ENCODE measurements at regions not wholly inside any gene's neighbourhood (a gene's known extent, or its start where the extent isn't known, plus 50 kb on each side); places are given as distances from the start of the nearest gene placed in this dataset.

- no peak for TF ChIP-seq CTCF (IDR thresholded peaks at IDR 0.05; ENCODE audit: insufficient read depth, low read length, missing control alignments)
- CTCF ChIA-PET, result no interaction called here
- POLR2A ChIA-PET, result no interaction called here
- no peak for DNase-seq (ENCODE audit: low read depth, low spot score)
- no peak overlapping the region for H3K4me3 ChIP-seq (ENCODE audit: low read depth, low read length)
Measured at GRCh38 chr17:53092072-53092471, 730.7 kb upstream of the KIF2B start.

- no peak overlapping the region for H3K4me3 ChIP-seq (ENCODE audit: low read depth, low read length)
- ChIA-PET CTCF (no interaction called here), POLR2A (no interaction called here)
- TF ChIP-seq CTCF (IDR thresholded peaks at IDR 0.05; ENCODE audit: insufficient read depth, low read length, missing control alignments), result no peak
- no peak for DNase-seq (ENCODE audit: low read depth, low spot score)
Measured at GRCh38 chr17:53090770-53091169, 732.0 kb upstream of the KIF2B start.

GRCh38 chr17:53088481-53088880 lies 734.2 kb upstream of the KIF2B start:
- no peak for TF ChIP-seq CTCF (IDR thresholded peaks at IDR 0.05; ENCODE audit: insufficient read depth, low read length, missing control alignments)
- ChIA-PET CTCF (no interaction called here), POLR2A (no interaction called here)
- H3K4me3 ChIP-seq (ENCODE audit: low read depth, low read length), result no peak overlapping the region
- no peak for DNase-seq (ENCODE audit: low read depth, low spot score)

DNA sequence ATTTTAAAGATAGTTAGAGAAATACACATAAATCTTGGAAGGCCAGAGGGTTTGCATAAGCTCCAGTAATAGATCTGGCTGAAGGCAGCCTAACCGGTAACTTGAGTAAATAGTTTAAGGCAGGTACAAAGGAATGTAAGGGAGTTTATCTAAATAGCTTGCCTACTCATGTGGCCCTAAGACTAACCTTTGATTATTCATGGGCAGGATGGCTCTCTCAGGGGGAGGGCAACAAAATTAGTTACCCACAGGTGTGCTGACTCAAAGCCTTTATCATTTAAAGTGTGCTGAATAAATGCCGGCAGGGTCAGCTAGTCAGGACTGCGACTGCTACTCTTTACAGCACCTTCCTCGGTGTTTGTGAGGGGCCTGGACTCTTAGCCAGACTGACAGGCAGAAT lies 761.3 kb upstream of the KIF2B start:
- TF ChIP-seq CTCF (IDR thresholded peaks at IDR 0.05; ENCODE audit: insufficient read depth, low read length, missing control alignments), result no peak
- no peak for DNase-seq (ENCODE audit: low read depth, low spot score)
- POLR2A ChIA-PET, result no interaction called here
- no peak overlapping the region for H3K4me3 ChIP-seq (ENCODE audit: low read depth, low read length)
- CTCF ChIA-PET, result no interaction called here

- POLR2A ChIA-PET, result no interaction called here
- DNase-seq (ENCODE audit: low read depth, low spot score), result no peak
- no peak for TF ChIP-seq CTCF (IDR thresholded peaks at IDR 0.05; ENCODE audit: insufficient read depth, low read length, missing control alignments)
- H3K4me3 ChIP-seq (ENCODE audit: low read depth, low read length), result no peak overlapping the region
- CTCF ChIA-PET, result no interaction called here
Measured at GRCh38 chr17:53058031-53058430, 764.7 kb upstream of the KIF2B start.

DNA sequence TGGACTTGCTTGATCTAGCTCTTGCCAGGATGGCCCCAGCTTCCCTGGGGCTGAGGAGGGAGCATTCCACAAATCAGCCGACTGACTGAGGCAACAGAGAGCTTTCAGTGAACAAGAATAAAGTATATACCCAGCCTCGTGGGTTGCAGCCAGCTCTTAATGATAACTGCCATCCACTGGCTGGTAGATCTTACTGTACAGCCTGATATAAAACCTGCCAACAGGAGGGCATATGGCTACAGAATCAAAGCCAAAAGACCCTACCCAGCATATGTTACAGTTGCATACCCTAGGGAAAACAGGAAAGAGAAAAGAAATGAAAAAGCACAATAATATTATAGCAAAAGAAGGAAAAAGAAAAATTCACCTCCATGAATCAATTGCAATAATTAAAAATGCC lies 775.9 kb upstream of the KIF2B start:
- POLR2A ChIA-PET, result no interaction called here
- TF ChIP-seq CTCF (IDR thresholded peaks at IDR 0.05; ENCODE audit: insufficient read depth, low read length, missing control alignments), result no peak
- no peak overlapping the region for H3K4me3 ChIP-seq (ENCODE audit: low read depth, low read length)
- CTCF ChIA-PET, result no interaction called here
- DNase-seq (ENCODE audit: low read depth, low spot score), result no peak

All from AG04449 (cell line).